Vagina (tissue), 2 donors: ENCODE measurements at regions not wholly inside any gene's neighbourhood (a gene's known extent, or its start where the extent isn't known, plus 50 kb on each side); places are given as distances from the start of the nearest gene placed in this dataset.
A peak's percentile ranks its signal among the peaks of the same experiment; 100 is the strongest.

Source experiments
- DNase-seq, 2 donors: peaks; one replicate each; pipeline ENCODE4 v3.0.0-alpha.2; 2017; ENCODE audit errors: extremely low spot score in 2 of 2
- H3K27ac ChIP-seq: fragments of 200-600 bp; sonication (generic); one replicate; pipeline ENCODE4 v1.5.1; 2019
- H3K27me3 ChIP-seq: fragments of 200-600 bp; sonication (generic); one replicate; pipeline ENCODE4 v1.5.1; 2019
- H3K36me3 ChIP-seq, 2 donors: fragments of 200-600 bp; sonication (generic); one replicate each; pipeline ENCODE4 v1.5.1; 2017 to 2019
- H3K4me1 ChIP-seq: fragments of 200-600 bp; sonication (generic); one replicate; pipeline ENCODE4 v1.5.1; 2019
- H3K4me3 ChIP-seq, 2 donors: fragments of 200-600 bp; sonication (generic); 1 replicate in 1 of 2; 2 replicates in 1 of 2; pipeline ENCODE4 v1.5.1; 2016 to 2019
- H3K9me3 ChIP-seq: fragments of 200-600 bp; sonication (generic); one replicate; pipeline ENCODE4 v1.5.1; 2019
- POLR2A ChIP-seq, 2 donors: fragments of 450-650 bp; IDR thresholded peaks; one replicate each; pipeline ENCODE4 v1.6.1; 2017; ENCODE audit warnings: antibody characterized with exemption in 2 of 2, mild to moderate bottlenecking in 2 of 2, moderate library complexity in 2 of 2
- POLR2AphosphoS5 ChIP-seq, 2 donors: sonication (generic); formaldehyde crosslinking; IDR thresholded peaks; one replicate each; pipeline ENCODE4 v1.9.0; 2017; ENCODE audit warnings: antibody characterized with exemption in 2 of 2, mild to moderate bottlenecking in 2 of 2, low read depth in 1 of 2; ENCODE audit not compliant: insufficient read depth in 1 of 2
- intact Hi-C: fragments of 100-400 bp; cut with DNase I; formaldehyde crosslinking; loops from one replicate; pipeline ENCODE4 v1.15.1; 2023
- TF ChIP-seq, protein P1 (sequence below), 3 experiments: fragments of 450-650 bp in 2 of 3; fragments of 200-600 bp in 1 of 3; sonication (generic) in 1 of 3; IDR thresholded peaks; one replicate each; pipeline ENCODE4 v1.5.1; 2017 to 2019; ENCODE audit warnings: antibody characterized with exemption in 3 of 3, mild to moderate bottlenecking in 2 of 3, moderate library complexity in 2 of 3

GRCh38 chr2:176461809-176462670 lies 192.8 kb downstream of the MTX2 start:
- Histone ChIP-seq H3K36me3 (no peaks in the 10 kb centered on the region), H3K4me3 (no peak overlapping the region), H3K27me3 (no peaks in the 10 kb centered on the region), H3K4me1 (no peaks in the 10 kb centered on the region), H3K9me3 (no peaks in the 10 kb centered on the region), H3K27ac (no peak overlapping the region)
- no peak for DNase-seq
- intact Hi-C loops = no loop called here
- TF ChIP-seq POLR2A (IDR thresholded peaks at IDR 0.05) (no peak), POLR2AphosphoS5 (IDR thresholded peaks at IDR 0.05; ENCODE audit: insufficient read depth in 1 of 2, low read depth in 1 of 2) (peak in 1 of 2 donors; percentile 8)

DNA sequence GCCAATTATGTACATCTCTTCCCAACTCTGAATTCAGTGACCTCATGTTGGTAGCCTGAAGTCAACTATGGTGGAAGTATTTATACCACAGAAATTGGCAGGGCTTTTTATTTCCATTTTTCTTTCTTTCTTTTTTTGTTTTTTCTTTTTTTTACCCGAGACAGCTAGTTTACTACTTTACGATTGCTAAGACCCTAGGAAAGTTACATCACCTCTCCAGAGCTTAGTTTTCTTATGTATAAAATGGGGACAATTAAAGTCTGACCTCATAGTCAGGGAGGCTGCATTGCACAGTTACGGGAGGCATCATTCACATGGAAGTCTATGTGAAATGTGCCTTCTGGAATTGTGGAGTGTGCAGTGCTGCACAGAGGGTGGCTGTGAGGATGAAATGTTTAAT lies 194.3 kb downstream of the MTX2 start:
- intact Hi-C loops = no loop called here
- Histone ChIP-seq H3K9me3 (no peaks in the 10 kb centered on the region), H3K27ac (no peak overlapping the region), H3K27me3 (no peaks in the 10 kb centered on the region), H3K4me3 (no peak overlapping the region), H3K4me1 (no peaks in the 10 kb centered on the region), H3K36me3 (no peaks in the 10 kb centered on the region)
- DNase-seq = no peak
- TF ChIP-seq POLR2A (IDR thresholded peaks at IDR 0.05) = no peak
- no peak for TF ChIP-seq POLR2AphosphoS5 (IDR thresholded peaks at IDR 0.05; ENCODE audit: insufficient read depth in 1 of 2, low read depth in 1 of 2)
- TF ChIP-seq, protein P1, sequence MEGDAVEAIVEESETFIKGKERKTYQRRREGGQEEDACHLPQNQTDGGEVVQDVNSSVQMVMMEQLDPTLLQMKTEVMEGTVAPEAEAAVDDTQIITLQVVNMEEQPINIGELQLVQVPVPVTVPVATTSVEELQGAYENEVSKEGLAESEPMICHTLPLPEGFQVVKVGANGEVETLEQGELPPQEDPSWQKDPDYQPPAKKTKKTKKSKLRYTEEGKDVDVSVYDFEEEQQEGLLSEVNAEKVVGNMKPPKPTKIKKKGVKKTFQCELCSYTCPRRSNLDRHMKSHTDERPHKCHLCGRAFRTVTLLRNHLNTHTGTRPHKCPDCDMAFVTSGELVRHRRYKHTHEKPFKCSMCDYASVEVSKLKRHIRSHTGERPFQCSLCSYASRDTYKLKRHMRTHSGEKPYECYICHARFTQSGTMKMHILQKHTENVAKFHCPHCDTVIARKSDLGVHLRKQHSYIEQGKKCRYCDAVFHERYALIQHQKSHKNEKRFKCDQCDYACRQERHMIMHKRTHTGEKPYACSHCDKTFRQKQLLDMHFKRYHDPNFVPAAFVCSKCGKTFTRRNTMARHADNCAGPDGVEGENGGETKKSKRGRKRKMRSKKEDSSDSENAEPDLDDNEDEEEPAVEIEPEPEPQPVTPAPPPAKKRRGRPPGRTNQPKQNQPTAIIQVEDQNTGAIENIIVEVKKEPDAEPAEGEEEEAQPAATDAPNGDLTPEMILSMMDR (IDR thresholded peaks at IDR 0.05) = no peak

DNA sequence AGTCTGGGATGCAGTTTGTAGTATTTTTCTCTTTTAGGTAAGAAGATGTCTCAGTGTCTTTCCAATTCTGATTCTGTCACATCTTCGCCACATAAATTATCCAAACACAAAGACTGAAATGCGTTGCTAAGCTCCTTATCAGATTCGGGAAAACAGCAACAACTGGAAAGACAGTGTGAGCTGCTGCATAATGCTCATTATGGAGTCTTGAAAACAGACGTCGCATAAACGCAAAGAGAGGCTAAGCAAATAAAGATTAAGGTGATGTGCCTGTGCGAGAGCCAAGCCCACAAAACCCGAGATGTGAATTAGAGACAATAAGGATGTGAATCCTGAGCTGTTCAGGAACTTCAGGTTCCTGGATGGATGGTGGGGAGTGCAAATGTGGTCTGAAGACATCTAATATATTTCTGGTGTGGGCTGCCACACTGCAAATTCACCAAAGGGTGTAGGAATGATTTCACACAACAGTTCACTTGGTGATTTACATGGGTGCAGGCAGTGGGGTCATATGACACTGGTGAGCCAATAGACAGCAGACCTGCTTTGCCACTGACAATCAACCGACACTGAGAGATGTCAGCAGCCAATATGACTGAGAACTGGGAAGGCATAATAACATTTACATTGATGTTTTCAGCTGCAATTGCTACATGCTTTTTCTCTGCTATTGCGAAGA lies 195.8 kb downstream of the MTX2 start:
- intact Hi-C loops = no loop called here
- Histone ChIP-seq H3K27ac (no peak overlapping the region), H3K36me3 (no peaks in the 10 kb centered on the region), H3K9me3 (no peaks in the 10 kb centered on the region), H3K4me3 (no peak overlapping the region), H3K4me1 (no peaks in the 10 kb centered on the region), H3K27me3 (no peaks in the 10 kb centered on the region)
- no peak for DNase-seq
- TF ChIP-seq, protein P1 (IDR thresholded peaks at IDR 0.05) = no peak
- no peak for TF ChIP-seq POLR2AphosphoS5 (IDR thresholded peaks at IDR 0.05; ENCODE audit: insufficient read depth in 1 of 2, low read depth in 1 of 2)
- no peak for TF ChIP-seq POLR2A (IDR thresholded peaks at IDR 0.05)

- TF ChIP-seq, protein P1 (IDR thresholded peaks at IDR 0.05) = no peak
- TF ChIP-seq POLR2AphosphoS5 (IDR thresholded peaks at IDR 0.05; ENCODE audit: insufficient read depth in 1 of 2, low read depth in 1 of 2) = no peak
- Histone ChIP-seq H3K4me3 (no peak overlapping the region), H3K36me3 (no peaks in the 10 kb centered on the region), H3K9me3 (no peaks in the 10 kb centered on the region), H3K27me3 (no peaks in the 10 kb centered on the region), H3K4me1 (no peaks in the 10 kb centered on the region), H3K27ac (no peak overlapping the region)
- intact Hi-C loops = no loop called here
- no peak for DNase-seq
Observed at GRCh38 chr2:176466918-176467452, 197.7 kb downstream of the MTX2 start.

DNA sequence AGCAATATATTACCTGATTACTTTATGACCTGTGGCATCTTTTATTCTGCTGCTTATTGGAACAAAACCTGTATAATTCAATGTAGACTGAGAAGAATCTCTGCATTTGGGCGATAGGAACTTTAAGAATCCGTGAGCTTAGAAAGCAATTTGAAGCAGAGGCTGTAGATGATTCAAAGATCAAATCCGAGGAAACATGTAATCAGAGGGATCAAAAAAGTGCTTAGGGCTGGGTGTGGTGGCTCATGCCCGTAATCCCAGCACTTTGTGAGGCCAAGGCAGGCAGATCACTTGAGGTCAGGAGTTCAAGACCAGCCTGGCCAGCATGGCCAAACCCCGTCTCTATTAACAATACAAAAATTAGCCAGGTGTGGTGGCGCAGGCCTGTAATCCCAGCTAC lies 198.4 kb downstream of the MTX2 start:
- Histone ChIP-seq H3K27ac (no peak overlapping the region), H3K36me3 (no peaks in the 10 kb centered on the region), H3K4me3 (no peak overlapping the region), H3K9me3 (no peaks in the 10 kb centered on the region), H3K4me1 (no peaks in the 10 kb centered on the region), H3K27me3 (no peaks in the 10 kb centered on the region)
- intact Hi-C loops = no loop called here
- TF ChIP-seq POLR2A (IDR thresholded peaks at IDR 0.05) = no peak
- TF ChIP-seq, protein P1 (IDR thresholded peaks at IDR 0.05) = no peak
- no peak for TF ChIP-seq POLR2AphosphoS5 (IDR thresholded peaks at IDR 0.05; ENCODE audit: insufficient read depth in 1 of 2, low read depth in 1 of 2)
- no peak for DNase-seq
